Activated CD4-positive, alpha-beta T cell treated with anti-CD3 and anti-CD28 coated beads, Interleukin-2, amount 10 ng/mL, durations not matched to agents 7 days and 5 days (primary cell): ENCODE measurements at regions not wholly inside any gene's neighbourhood (a gene's known extent, or its start where the extent isn't known, plus 50 kb on each side); places are given as distances from the start of the nearest gene placed in this dataset.

Experiments
- CTCF ChIA-PET: fragments of 350-600 bp; sonication (Branson Sonifier 250); formaldehyde crosslinking; loops from one replicate; lab custom pipeline; 2021; ENCODE audit warnings: antibody characterized with exemption; lab: Charles Lee
- POLR2A ChIA-PET: fragments of 350-600 bp; sonication (Branson Sonifier 250); formaldehyde crosslinking; loops from one replicate; lab custom pipeline; 2021; ENCODE audit warnings: antibody characterized with exemption; lab: Charles Lee
- DNase-seq: peaks from one replicate; pipeline ENCODE4 v3.0.0-alpha.2; 2020
- H3K27ac Mint-ChIP-seq: one replicate; pipeline ENCODE4 v1.8.0; 2021; ENCODE audit warnings: mild to moderate bottlenecking, moderate library complexity, mixed read lengths
- H3K27me3 Mint-ChIP-seq: one replicate; pipeline ENCODE4 v1.8.0; 2021; ENCODE audit warnings: mixed read lengths
- H3K36me3 Mint-ChIP-seq: one replicate; pipeline ENCODE4 v1.8.0; 2021; ENCODE audit warnings: low read depth, mixed read lengths
- H3K4me1 Mint-ChIP-seq: one replicate; pipeline ENCODE4 v1.8.0; 2021; ENCODE audit warnings: mixed read lengths
- H3K4me3 Mint-ChIP-seq: one replicate; pipeline ENCODE4 v1.8.0; 2021; ENCODE audit warnings: mild to moderate bottlenecking, moderate library complexity, mixed read lengths
- H3K9me3 Mint-ChIP-seq: one replicate; pipeline ENCODE4 v1.8.0; 2021; ENCODE audit warnings: mixed read lengths

- ChIA-PET POLR2A (no interaction called here), CTCF (no interaction called here)
- peaks cover 1% of the 10 kb centered on the region for H3K36me3 Mint-ChIP-seq
- DNase-seq: no peak
- no peak overlapping the region for H3K4me3 Mint-ChIP-seq
- H3K4me1 Mint-ChIP-seq: no peaks in the 10 kb centered on the region
- H3K27me3 Mint-ChIP-seq: peaks cover 4% of the 10 kb centered on the region
- peaks cover 24% of the 10 kb centered on the region for H3K9me3 Mint-ChIP-seq
- no peak overlapping the region for H3K27ac Mint-ChIP-seq
Measured at GRCh38 chr14:33871394-33871793, 79.5 kb downstream of the EGLN3 start.

- ChIA-PET CTCF (no interaction called here), POLR2A (no interaction called here)
- no peaks in the 10 kb centered on the region for H3K4me1 Mint-ChIP-seq
- no peak overlapping the region for H3K27ac Mint-ChIP-seq
- H3K27me3 Mint-ChIP-seq: peaks cover 2% of the 10 kb centered on the region
- H3K36me3 Mint-ChIP-seq: no peaks in the 10 kb centered on the region
- no peak overlapping the region for H3K4me3 Mint-ChIP-seq
- no peaks in the 10 kb centered on the region for H3K9me3 Mint-ChIP-seq
- no peak for DNase-seq
Measured at GRCh38 chr14:33866425-33867088, 84.3 kb downstream of the EGLN3 start.

GRCh38 chr14:33862261-33862802, 88.5 kb downstream of the EGLN3 start:
- H3K27ac Mint-ChIP-seq: no peak overlapping the region
- POLR2A ChIA-PET: no interaction called here

GRCh38 chr14:33859306-33859705, 91.6 kb downstream of the EGLN3 start:
- ChIA-PET CTCF (interaction anchor here (1.3 to 3.3 kb wide), 2 partner anchors 10 to 67 kb away, joined by 3 to 13 read pairs; no protein-coding TSS in a partner anchor), POLR2A (interaction anchor here (0.7 kb wide), 1 partner anchor 24 kb away, joined by 4 read pairs; no protein-coding TSS in a partner anchor)
- Mint-ChIP-seq H3K4me3 (no peak overlapping the region), H3K36me3 (no peaks in the 10 kb centered on the region), H3K4me1 (peaks cover 24% of the 10 kb centered on the region), H3K9me3 (no peaks in the 10 kb centered on the region), H3K27me3 (peaks cover 28% of the 10 kb centered on the region), H3K27ac (no peak overlapping the region)
- no peak for DNase-seq

More at GRCh38 chr14:33862261-33862802, 88.5 kb downstream of the EGLN3 start:
- Mint-ChIP-seq H3K4me1 (peaks cover 24% of the 10 kb centered on the region), H3K36me3 (no peaks in the 10 kb centered on the region), H3K9me3 (no peaks in the 10 kb centered on the region), H3K4me3 (no peak overlapping the region), H3K27me3 (peaks cover 10% of the 10 kb centered on the region)
- CTCF ChIA-PET: no interaction called here
- no peak for DNase-seq

- Mint-ChIP-seq H3K27ac (no peak overlapping the region), H3K9me3 (no peaks in the 10 kb centered on the region), H3K36me3 (no peaks in the 10 kb centered on the region), H3K4me1 (peaks cover 24% of the 10 kb centered on the region), H3K27me3 (peaks cover 26% of the 10 kb centered on the region), H3K4me3 (no peak overlapping the region)
- DNase-seq: no peak
- ChIA-PET CTCF (interaction anchor here (3.3 kb wide), 1 partner anchor 9 kb away, joined by 13 read pairs; no protein-coding TSS in a partner anchor), POLR2A (no interaction called here)
Measured at GRCh38 chr14:33857650-33858049, 93.2 kb downstream of the EGLN3 start.

GRCh38 chr14:33855672-33856071, 95.2 kb downstream of the EGLN3 start:
- Mint-ChIP-seq H3K36me3 (no peaks in the 10 kb centered on the region), H3K27me3 (peaks cover 35% of the 10 kb centered on the region), H3K4me3 (no peak overlapping the region), H3K9me3 (no peaks in the 10 kb centered on the region), H3K4me1 (peaks cover 23% of the 10 kb centered on the region), H3K27ac (no peak overlapping the region)
- POLR2A ChIA-PET: no interaction called here
- no peak for DNase-seq
- CTCF ChIA-PET: no interaction called here
